Activated B cell treated with CpG ODN at 0.5 μM for 24 hours (primary cell): ENCODE measurements at regions not wholly inside any gene's neighbourhood (a gene's known extent, or its start where the extent isn't known, plus 50 kb on each side); places are given as distances from the start of the nearest gene placed in this dataset.

ENCODE experiments used
- ATAC-seq: fragments of 200-7000 bp; cut with Tn5 transposase; one replicate; pipeline ENCODE4 v1.10.0; 2021; ENCODE audit warnings: low read depth, mild to moderate bottlenecking, moderate library complexity
- CTCF ChIA-PET: fragments of 350-600 bp; sonication (Branson Sonifier 250); formaldehyde crosslinking; loops from one replicate; lab custom pipeline; 2021; ENCODE audit warnings: antibody characterized with exemption; lab: Charles Lee
- POLR2A ChIA-PET: fragments of 350-600 bp; sonication (Branson Sonifier 250); formaldehyde crosslinking; loops from one replicate; lab custom pipeline; 2021; ENCODE audit warnings: antibody characterized with exemption; lab: Charles Lee
- DNase-seq: peaks from one replicate; pipeline ENCODE4 v3.0.0; 2022
- H3K27ac Mint-ChIP-seq: one replicate; pipeline ENCODE4 v1.8.0; 2020; ENCODE audit warnings: mixed read lengths
- H3K27me3 Mint-ChIP-seq: one replicate; pipeline ENCODE4 v1.8.0; 2021; ENCODE audit warnings: mixed read lengths
- H3K36me3 Mint-ChIP-seq: one replicate; pipeline ENCODE4 v1.8.0; 2021; ENCODE audit warnings: low read depth, mixed read lengths
- H3K4me1 Mint-ChIP-seq: one replicate; pipeline ENCODE4 v1.8.0; 2021; ENCODE audit warnings: mixed read lengths
- H3K4me3 Mint-ChIP-seq: one replicate; pipeline ENCODE4 v1.8.0; 2020; ENCODE audit warnings: mild to moderate bottlenecking, mixed read lengths
- H3K9me3 Mint-ChIP-seq: one replicate; pipeline ENCODE4 v1.8.0; 2020; ENCODE audit warnings: mixed read lengths
- intact Hi-C: fragments of 100-400 bp; cut with micrococcal nuclease; formaldehyde crosslinking; loops from one replicate; pipeline ENCODE4 v1.15.1; 2024
- TF ChIP-seq, protein P1 (sequence below): fragments of 200-600 bp; IDR thresholded peaks from one replicate; pipeline ENCODE4 v1.8.0; 2022; ENCODE audit warnings: antibody characterized with exemption, mild to moderate bottlenecking

DNA sequence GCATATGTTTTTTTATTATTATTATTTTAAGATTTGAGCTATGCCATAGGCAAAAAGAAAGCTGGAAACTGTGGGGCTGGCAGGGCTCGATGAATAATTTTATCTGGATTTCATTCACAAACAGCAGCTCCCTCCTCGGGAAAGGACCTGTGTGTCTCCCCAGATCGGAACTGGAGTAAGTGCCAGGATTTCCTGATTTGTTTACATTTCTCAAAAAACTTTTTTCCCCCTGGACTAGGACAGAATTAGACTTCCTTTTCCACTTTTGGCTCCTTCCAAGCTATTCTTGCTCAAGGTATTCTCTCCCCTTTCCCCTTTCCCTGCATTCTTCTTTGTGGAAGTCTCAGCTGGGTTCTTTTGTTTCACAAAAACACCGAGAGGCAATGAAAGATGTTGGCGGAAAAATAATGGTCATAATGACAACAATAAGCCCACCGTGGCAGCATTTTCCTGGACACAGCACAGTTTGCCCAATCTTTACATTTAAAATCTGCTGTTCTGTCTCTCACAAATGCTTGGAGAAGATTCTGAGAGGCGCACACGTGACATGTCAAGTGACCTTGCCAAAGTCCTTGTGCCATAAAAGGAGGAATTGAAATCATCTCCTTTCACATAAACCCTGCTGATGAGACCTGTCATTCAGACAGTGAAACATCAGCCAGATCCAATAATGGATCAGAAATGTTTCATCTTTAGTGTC, 85.8 kb upstream of the PREP start:
- no peak for DNase-seq
- Mint-ChIP-seq H3K27ac (no peak overlapping the region), H3K4me3 (no peak overlapping the region), H3K9me3 (no peaks in the 10 kb centered on the region), H3K27me3 (peaks cover 2% of the 10 kb centered on the region), H3K4me1 (peaks cover 2% of the 10 kb centered on the region), H3K36me3 (no peaks in the 10 kb centered on the region)
- TF ChIP-seq, protein P1, sequence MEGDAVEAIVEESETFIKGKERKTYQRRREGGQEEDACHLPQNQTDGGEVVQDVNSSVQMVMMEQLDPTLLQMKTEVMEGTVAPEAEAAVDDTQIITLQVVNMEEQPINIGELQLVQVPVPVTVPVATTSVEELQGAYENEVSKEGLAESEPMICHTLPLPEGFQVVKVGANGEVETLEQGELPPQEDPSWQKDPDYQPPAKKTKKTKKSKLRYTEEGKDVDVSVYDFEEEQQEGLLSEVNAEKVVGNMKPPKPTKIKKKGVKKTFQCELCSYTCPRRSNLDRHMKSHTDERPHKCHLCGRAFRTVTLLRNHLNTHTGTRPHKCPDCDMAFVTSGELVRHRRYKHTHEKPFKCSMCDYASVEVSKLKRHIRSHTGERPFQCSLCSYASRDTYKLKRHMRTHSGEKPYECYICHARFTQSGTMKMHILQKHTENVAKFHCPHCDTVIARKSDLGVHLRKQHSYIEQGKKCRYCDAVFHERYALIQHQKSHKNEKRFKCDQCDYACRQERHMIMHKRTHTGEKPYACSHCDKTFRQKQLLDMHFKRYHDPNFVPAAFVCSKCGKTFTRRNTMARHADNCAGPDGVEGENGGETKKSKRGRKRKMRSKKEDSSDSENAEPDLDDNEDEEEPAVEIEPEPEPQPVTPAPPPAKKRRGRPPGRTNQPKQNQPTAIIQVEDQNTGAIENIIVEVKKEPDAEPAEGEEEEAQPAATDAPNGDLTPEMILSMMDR: no peak
- CTCF ChIA-PET: no interaction called here
- no peak for ATAC-seq
- intact Hi-C loops: loop anchor here (10.0 kb wide), 1 partner anchor 1076 kb away; no protein-coding TSS in a partner anchor
- POLR2A ChIA-PET: no interaction called here

DNA sequence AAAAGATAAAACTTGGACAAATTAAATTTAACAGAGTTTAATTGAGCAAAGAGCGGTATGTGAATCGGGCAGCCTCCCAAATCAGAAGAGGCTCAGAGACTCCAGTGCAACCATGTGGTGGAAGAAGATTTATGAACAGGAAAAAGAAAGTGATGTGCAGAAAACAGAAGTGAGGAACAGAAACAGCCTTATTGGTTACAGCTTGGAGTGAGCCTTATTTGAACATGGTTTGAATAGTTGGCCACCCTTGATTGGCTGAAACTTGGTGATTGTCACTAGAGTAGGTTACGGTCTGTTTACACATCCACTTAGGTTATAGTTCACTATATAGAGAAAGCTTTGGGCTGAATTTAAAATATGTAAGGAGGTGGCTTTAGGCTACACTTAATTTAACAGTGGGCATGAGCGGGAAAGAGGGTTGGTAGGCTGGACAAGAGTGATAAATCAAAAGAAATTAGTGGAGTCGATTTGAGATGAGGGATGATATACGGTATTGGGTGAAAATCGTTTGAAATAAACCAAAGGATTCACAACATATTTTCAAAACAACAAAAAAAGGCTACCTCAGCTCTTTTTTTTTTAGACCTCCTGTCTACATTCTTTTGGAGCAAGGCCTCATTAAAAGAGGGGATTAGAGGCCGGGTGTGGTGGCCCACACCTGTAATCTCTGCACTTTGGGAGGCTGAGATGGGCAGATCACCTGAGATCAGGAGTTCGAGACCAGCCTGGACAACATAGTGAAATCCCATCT, 84.3 kb upstream of the PREP start:
- CTCF ChIA-PET: interaction anchor here (1.1 kb wide), 1 partner anchor 736 kb away, joined by 3 read pairs; no protein-coding TSS in a partner anchor

DNA sequence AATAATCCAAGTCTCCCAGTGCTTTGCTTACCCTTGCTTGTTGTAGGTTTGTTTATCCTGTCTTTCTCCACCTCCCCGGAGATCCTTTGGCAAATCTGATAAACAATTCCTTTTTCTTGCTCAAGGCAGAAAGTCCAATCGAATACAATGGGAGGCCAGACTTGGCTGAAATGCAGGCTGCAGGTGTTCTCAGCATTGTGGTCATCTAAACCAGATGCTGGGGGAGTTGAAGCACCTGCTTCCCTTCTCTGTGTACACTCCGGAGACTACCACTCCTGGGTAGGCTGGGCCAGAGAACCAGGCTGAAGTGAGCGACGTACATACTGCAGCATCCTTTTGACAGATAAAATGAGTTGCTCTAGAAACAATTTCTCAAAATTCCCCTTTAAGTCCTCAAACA, 82.6 kb upstream of the PREP start:
- Mint-ChIP-seq H3K9me3 (no peaks in the 10 kb centered on the region), H3K27me3 (peaks cover 6% of the 10 kb centered on the region), H3K4me3 (no peak overlapping the region), H3K36me3 (no peaks in the 10 kb centered on the region), H3K27ac (no peak overlapping the region), H3K4me1 (peaks cover 2% of the 10 kb centered on the region)
- ATAC-seq: no peak
- DNase-seq: no peak
- ChIA-PET CTCF (interaction anchor here (0.7 to 1.4 kb wide), 4 partner anchors 54 to 738 kb away, joined by 3 to 4 read pairs (median 3); partner anchors contain the start of gene PRDM1), POLR2A (no interaction called here)
- TF ChIP-seq, protein P1: no peak
- intact Hi-C loops: loop anchor here (2.0 to 10.0 kb wide), 3 partner anchors 247 to 1079 kb away; no protein-coding TSS in a partner anchor

More for the DNA sequence above, 84.3 kb upstream of the PREP start:
- intact Hi-C loops: loop anchor here (10.0 kb wide), 1 partner anchor 1078 kb away; no protein-coding TSS in a partner anchor
- H3K36me3 Mint-ChIP-seq: no peaks in the 10 kb centered on the region
- no peak overlapping the region for H3K4me3 Mint-ChIP-seq
- DNase-seq (no peak), ATAC-seq (no peak)
- TF ChIP-seq, protein P1: no peak
- no peak overlapping the region for H3K27ac Mint-ChIP-seq
- H3K9me3 Mint-ChIP-seq: no peaks in the 10 kb centered on the region
- peaks cover 2% of the 10 kb centered on the region for H3K4me1 Mint-ChIP-seq
- POLR2A ChIA-PET: no interaction called here
- peaks cover 2% of the 10 kb centered on the region for H3K27me3 Mint-ChIP-seq

DNA sequence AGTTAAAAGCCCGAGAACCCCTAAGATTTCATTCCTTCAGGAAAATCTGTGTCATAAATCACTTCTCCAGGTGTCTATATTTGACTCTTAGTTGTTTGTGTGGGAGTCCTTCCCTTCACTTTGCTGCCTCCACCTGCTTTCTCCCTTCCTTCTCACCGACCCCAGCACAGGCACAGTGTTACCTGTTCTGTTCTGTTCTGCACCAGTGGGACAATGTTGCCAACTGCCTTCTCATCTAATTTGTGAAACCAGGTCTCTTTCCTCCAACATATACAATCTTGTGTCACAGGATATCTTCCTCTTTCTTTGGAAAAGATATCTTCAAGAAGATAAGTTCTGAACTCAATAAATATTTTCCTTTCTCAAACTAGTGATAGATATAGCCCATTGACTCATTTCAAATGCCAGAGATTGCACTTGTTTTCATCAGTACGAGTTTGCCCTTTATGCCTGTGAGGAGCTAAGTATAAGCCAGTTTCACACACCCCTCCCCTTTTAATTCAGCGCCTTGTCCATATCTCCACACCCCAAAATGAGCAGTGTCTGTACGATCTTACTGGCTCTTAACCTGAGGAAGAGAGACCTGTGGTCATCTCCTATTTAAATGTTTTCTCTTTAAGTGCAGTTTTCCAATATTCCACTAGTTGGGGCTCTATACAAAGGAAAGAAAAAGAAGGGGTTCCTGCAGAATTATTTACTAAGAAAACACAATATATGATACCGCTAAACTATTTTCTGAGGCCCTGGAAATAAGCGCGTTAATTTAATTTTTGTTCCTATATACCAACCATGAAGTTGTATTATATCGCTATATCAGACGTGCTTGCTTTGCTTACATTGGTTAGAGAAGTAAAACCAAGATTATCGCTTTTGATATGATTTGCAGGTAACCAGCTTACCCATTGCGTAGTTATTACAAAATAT, 81.6 kb upstream of the PREP start:
- CTCF ChIA-PET: interaction anchor here (0.7 to 1.4 kb wide), 5 partner anchors 53 to 739 kb away, joined by 3 to 4 read pairs (median 3); partner anchors contain the start of gene PRDM1
- POLR2A ChIA-PET: no interaction called here
- H3K9me3 Mint-ChIP-seq: no peaks in the 10 kb centered on the region
- H3K36me3 Mint-ChIP-seq: no peaks in the 10 kb centered on the region
- DNase-seq (no peak), ATAC-seq (no peak)
- no peak overlapping the region for H3K27ac Mint-ChIP-seq
- H3K27me3 Mint-ChIP-seq: peaks cover 6% of the 10 kb centered on the region
- TF ChIP-seq, protein P1: no peak
- intact Hi-C loops: loop anchor here (1.0 to 10.0 kb wide), 6 partner anchors 248 to 1080 kb away; partner anchors contain the start of gene PRDM1
- H3K4me3 Mint-ChIP-seq: no peak overlapping the region
- peaks cover 2% of the 10 kb centered on the region for H3K4me1 Mint-ChIP-seq
